ENCODE measurements at regions not wholly inside any gene's neighbourhood (a gene's known extent, or its start where the extent isn't known, plus 50 kb on each side); places are given as distances from the start of the nearest gene placed in this dataset.

- TF ChIP-seq KDM4A (IDR thresholded peaks at IDR 0.05; ENCODE audit: low read depth, low read length, severe bottlenecking): no peak
- no peak for TF ChIP-seq RXRA (IDR thresholded peaks at IDR 0.05; ENCODE audit: insufficient read depth, low read depth, low read length)
- TF ChIP-seq ZNF274 (IDR thresholded peaks at IDR 0.05; ENCODE audit: borderline replicate concordance, extremely low read depth, low read length): no peak
- no peak for TF ChIP-seq SRF (IDR thresholded peaks at IDR 0.05; ENCODE audit: low read depth, low read length)
- no peak for TF ChIP-seq ATF2 (IDR thresholded peaks at IDR 0.05; ENCODE audit: low read length)
- no peak for TF ChIP-seq HDAC2 (IDR thresholded peaks at IDR 0.05; ENCODE audit: borderline replicate concordance in 1 of 2, low read depth in 2 of 2, low read length in 2 of 2)
- no peak for TF ChIP-seq JUND (IDR thresholded peaks at IDR 0.05; ENCODE audit: low read length)
- TF ChIP-seq NRF1 (IDR thresholded peaks at IDR 0.05; ENCODE audit: low read depth, low read length): no peak
- no peaks in the 10 kb centered on the region for H3K36me3 ChIP-seq (ENCODE audit: control insufficient read depth in 2 of 4, insufficient read depth in 4 of 4, low read length in 3 of 4)
- H2AK5ac ChIP-seq (ENCODE audit: low read depth, low read length): no peak overlapping the region
- H3K27ac ChIP-seq (ENCODE audit: low read depth, low read length): no peak overlapping the region
- CTCF ChIA-PET (ENCODE audit: partially characterized antibody): no interaction called here
- H2BK15ac ChIP-seq (ENCODE audit: low read length): no peak overlapping the region
- no peak overlapping the region for H2BK12ac ChIP-seq (ENCODE audit: low read depth, low read length)
- H3K56ac ChIP-seq (replicated peaks; ENCODE audit: insufficient read length, low read depth, low read length): no peak overlapping the region
- no peaks in the 10 kb centered on the region for H3K79me1 ChIP-seq (ENCODE audit: low read depth, low read length)
- H3K79me2 ChIP-seq (ENCODE audit: control insufficient read depth in 1 of 2, insufficient read depth in 2 of 2, low read length in 2 of 2): no peaks in the 10 kb centered on the region
- WGBS, 2 experiments (ENCODE audit: extremely low coverage in 1 of 2, insufficient coverage in 1 of 2, insufficient read length in 1 of 2, insufficient replicate concordance in 2 of 2, low coverage in 1 of 2, low lambda C conversion rate in 2 of 2, missing lambda C conversion rate in 1 of 2): 92% methylated on average over 4 of the region's 4 CpGs; no CpG with 5 or more reads in 1 of the 2 experiments
- no peak overlapping the region for H3K14ac ChIP-seq (ENCODE audit: insufficient read length)
- no peaks in the 10 kb centered on the region for H3K23me2 ChIP-seq (ENCODE audit: low read depth, low read length)
- H3K4me1 ChIP-seq (replicated peaks in 1 of 4; ENCODE audit: control insufficient read depth in 3 of 4, insufficient read depth in 4 of 4, low read length in 3 of 4): no peaks in the 10 kb centered on the region; a peak in 1 of 7 replicates
- H3K27me3 ChIP-seq (replicated peaks in 1 of 4; ENCODE audit: control insufficient read depth in 3 of 4, extremely low read depth in 1 of 4, insufficient read depth in 3 of 4, low read length in 3 of 4): no peaks in the 10 kb centered on the region
- no peak overlapping the region for H3K23ac ChIP-seq (ENCODE audit: insufficient read length)
- H3K18ac ChIP-seq (ENCODE audit: extremely low read depth, low read length): no peak overlapping the region
- H3K9ac ChIP-seq (replicated peaks in 1 of 4; ENCODE audit: extremely low read depth in 1 of 4, low read depth in 3 of 4, low read length in 3 of 4): no peak overlapping the region
- H4K91ac ChIP-seq (replicated peaks; ENCODE audit: insufficient read length, low read length): no peak overlapping the region
- DNase-seq (ENCODE audit: low read depth in 1 of 2, low spot score in 2 of 2) (no peak), FAIRE-seq (no peak)
- H3K4ac ChIP-seq (replicated peaks; ENCODE audit: insufficient read length, low read depth, low read length): no peak overlapping the region
- no peak overlapping the region for H3K4me2 ChIP-seq (ENCODE audit: insufficient read depth in 1 of 2, low read depth in 2 of 2, low read length in 2 of 2)
- no peak overlapping the region for H2BK5ac ChIP-seq (ENCODE audit: low read depth, low read length)
- POLR2A ChIA-PET (ENCODE audit: partially characterized antibody): no interaction called here
- no peak overlapping the region for H2AFZ ChIP-seq (ENCODE audit: low read length)
- H4K5ac ChIP-seq (ENCODE audit: insufficient read length, low read depth, low read length): no peak overlapping the region
- H3K9me3 ChIP-seq (ENCODE audit: insufficient read depth in 2 of 2, low read depth in 1 of 2, low read length in 1 of 2): no peaks in the 10 kb centered on the region
- H2BK20ac ChIP-seq (ENCODE audit: low read length): no peak overlapping the region
- H3K4me3 ChIP-seq (ENCODE audit: extremely low read depth in 1 of 4, insufficient read depth in 2 of 4, low read depth in 3 of 4, low read length in 4 of 4): no peak overlapping the region
- no peak overlapping the region for H4K8ac ChIP-seq (ENCODE audit: extremely low read depth, insufficient read depth, low read length)
- no peaks in the 10 kb centered on the region for H4K20me1 ChIP-seq (replicated peaks in 1 of 2; ENCODE audit: control insufficient read depth in 1 of 2, insufficient read depth in 2 of 2, low read length in 2 of 2)
- no peak overlapping the region for H2BK120ac ChIP-seq (replicated peaks; ENCODE audit: low read depth, low read length)
Observed at GRCh38 chr17:14731591-14731990, 430.7 kb downstream of the HS3ST3B1 start.

All from H1 (cell line).